HCT116 (cell line): ENCODE measurements at regions not wholly inside any gene's neighbourhood (a gene's known extent, or its start where the extent isn't known, plus 50 kb on each side); places are given as distances from the start of the nearest gene placed in this dataset.

Experiments used
- ATAC-seq: fragments of 200-7000 bp; cut with Tn5 transposase; 2 replicates; pipeline ENCODE4 v1.9.1; 2020; ENCODE audit warnings: mild to moderate bottlenecking, moderate library complexity
- BruUV-seq: library from RNA; stranded (reverse); fragments of 400-500 nt; replicated peaks from 2 replicates; lab custom pipeline; 2021; lab: Mats Ljungman, UMichigan
- CTCF ChIA-PET: fragments of 300-600 bp; sonication (Branson Sonifier 250); formaldehyde crosslinking; loops from one replicate; lab custom pipeline; 2021; ENCODE audit warnings: antibody characterized with exemption; lab: Charles Lee
- POLR2A ChIA-PET: fragments of 300-600, 350-600 bp; sonication (Branson Sonifier 250); formaldehyde crosslinking; loops from one replicate; lab custom pipeline; 2021; ENCODE audit warnings: antibody characterized with exemption; lab: Charles Lee
- RAD21 ChIA-PET, 2 experiments: fragments of 300-600 bp; sonication (Branson Sonifier 250); formaldehyde crosslinking; loops; one replicate each; lab custom pipeline; 2023; ENCODE audit warnings: low total read pairs in 2 of 2; ENCODE audit not compliant: uncharacterized antibody in 2 of 2, unreplicated experiment in 2 of 2, low non-redundant PET in 1 of 2; lab: Charles Lee
- DNase-seq: peaks from one replicate; pipeline ENCODE4 v3.0.0-alpha.2; 2010; ENCODE audit warnings: low read depth, low spot score
- H2AFZ ChIP-seq: fragments of 200-600 bp; shearing (Covaris generic), sonication (generic); 2 replicates; pipeline ENCODE4 v1.6.1; 2017; ENCODE audit warnings: low read depth, mixed run types, mixed read lengths, antibody characterized with exemption, low read length; ENCODE audit not compliant: poor library complexity, severe bottlenecking
- H3K27ac ChIP-seq: 2 replicates; pipeline ENCODE4 v1.5.1; 2012; ENCODE audit warnings: low read depth, low read length
- H3K27me3 ChIP-seq: fragments of 200-600 bp; sonication (generic); 2 replicates; pipeline ENCODE4 v1.6.1; 2016; ENCODE audit warnings: mixed run types, low read length, mixed read lengths; ENCODE audit not compliant: insufficient read depth
- H3K36me3 ChIP-seq, 2 experiments: fragments of 200-500 bp in 1 of 2; fragments of 200-600 bp in 1 of 2; sonication (Bioruptor generic) in 1 of 2; sonication (generic) in 1 of 2; 2 replicates each; pipeline versions ENCODE4 v1.5.1 to v1.6.1; 2014 to 2016; ENCODE audit warnings: low read length in 2 of 2, inconsistent platforms in 1 of 2, mixed read lengths in 1 of 2, mixed run types in 1 of 2; ENCODE audit not compliant: insufficient read depth in 2 of 2, control insufficient read depth in 1 of 2
- H3K4me1 ChIP-seq, 2 experiments: fragments of 200-600 bp in 1 of 2; sonication (generic) in 1 of 2; 2 replicates each; pipeline versions ENCODE4 v1.5.1 to v1.6.1; 2012 to 2017; ENCODE audit warnings: low read length in 2 of 2, inconsistent platforms in 1 of 2, mild to moderate bottlenecking in 1 of 2, mixed read lengths in 1 of 2, mixed run types in 1 of 2, moderate library complexity in 1 of 2; ENCODE audit not compliant: insufficient read depth in 2 of 2, control insufficient read depth in 1 of 2
- H3K4me2 ChIP-seq: fragments of 200-600 bp; sonication (generic); 2 replicates; pipeline ENCODE4 v1.6.1; 2017; ENCODE audit warnings: mixed run types, low read length, mixed read lengths
- H3K4me3 ChIP-seq, 2 experiments: fragments of 200-600 bp in 1 of 2; sonication (generic) in 1 of 2; replicated peaks in 1 of 2; 2 replicates each; pipeline ENCODE4 v1.5.1; 2011 to 2016; ENCODE audit warnings: low read length in 2 of 2, control low read depth in 1 of 2, low read depth in 1 of 2, mild to moderate bottlenecking in 1 of 2, mixed read lengths in 1 of 2, mixed run types in 1 of 2
- H3K79me2 ChIP-seq: fragments of 200-600 bp; sonication (generic); 2 replicates; pipeline ENCODE4 v1.6.1; 2017; ENCODE audit warnings: mild to moderate bottlenecking, mixed run types, low read length, moderate library complexity, mixed read lengths; ENCODE audit not compliant: insufficient read depth
- H3K9ac ChIP-seq: fragments of 200-600 bp; sonication (generic); 2 replicates; pipeline ENCODE4 v1.6.1; 2016; ENCODE audit warnings: low read length, mixed read lengths
- H3K9me2 ChIP-seq: fragments of 200-600 bp; sonication (generic), shearing (Covaris generic); 2 replicates; pipeline ENCODE4 v1.6.1; 2017; ENCODE audit warnings: mixed run types, mild to moderate bottlenecking, moderate library complexity; ENCODE audit not compliant: insufficient read depth
- H3K9me3 ChIP-seq, 2 experiments: fragments of 200-500 bp in 1 of 2; fragments of 200-600 bp in 1 of 2; sonication (Bioruptor generic) in 1 of 2; sonication (generic) in 1 of 2; 2 replicates each; pipeline ENCODE4 v1.6.1; 2014 to 2017; ENCODE audit warnings: low read length in 2 of 2, mixed read lengths in 2 of 2, inconsistent platforms in 1 of 2, low read depth in 1 of 2, mild to moderate bottlenecking in 1 of 2, mixed run types in 1 of 2, moderate library complexity in 1 of 2; ENCODE audit not compliant: control insufficient read depth in 1 of 2, insufficient read depth in 1 of 2
- H4K20me1 ChIP-seq: fragments of 200-600 bp; sonication (generic), shearing (Covaris generic); 2 replicates; pipeline ENCODE4 v1.6.1; 2017; ENCODE audit warnings: mixed run types, mild to moderate bottlenecking, moderate library complexity; ENCODE audit not compliant: insufficient read depth
- CEBPB ChIP-seq: IDR thresholded peaks from 2 replicates; pipeline ENCODE4 v1.6.1; 2012; ENCODE audit warnings: low read depth
- EGR1 ChIP-seq: IDR thresholded peaks from 2 replicates; pipeline ENCODE4 v1.6.1; 2012; ENCODE audit warnings: low read depth
- ELF1 ChIP-seq: IDR thresholded peaks from 2 replicates; pipeline ENCODE4 v1.6.1; 2012; ENCODE audit warnings: low read depth, borderline replicate concordance
- EZH2 ChIP-seq: fragments of 200-600 bp; sonication (generic); IDR thresholded peaks from 2 replicates; pipeline ENCODE4 v1.6.1; 2017; ENCODE audit warnings: antibody characterized with exemption, mixed run types
- EZH2phosphoT487 ChIP-seq: fragments of 200-600 bp; IDR thresholded peaks from 2 replicates; pipeline ENCODE4 v1.6.1; 2018; ENCODE audit warnings: antibody characterized with exemption, borderline replicate concordance
- FOSL1 ChIP-seq: IDR thresholded peaks from 2 replicates; pipeline ENCODE4 v1.6.1; 2012; ENCODE audit warnings: low read depth
- MAX ChIP-seq: IDR thresholded peaks from 2 replicates; pipeline ENCODE4 v1.6.1; 2012
- POLR2AphosphoS5 ChIP-seq: IDR thresholded peaks from 2 replicates; pipeline ENCODE4 v1.6.1; 2011; ENCODE audit warnings: mild to moderate bottlenecking, low read depth, low read length, moderate library complexity
- REST ChIP-seq: IDR thresholded peaks from 2 replicates; pipeline ENCODE4 v1.6.1; 2012; ENCODE audit warnings: low read depth
- SIN3A ChIP-seq: IDR thresholded peaks from 2 replicates; pipeline ENCODE4 v1.6.1; 2012; ENCODE audit warnings: low read depth
- SP1 ChIP-seq: IDR thresholded peaks from 2 replicates; pipeline ENCODE4 v1.6.1; 2012; ENCODE audit warnings: low read depth
- intact Hi-C: fragments of 100-400 bp; cut with micrococcal nuclease; formaldehyde crosslinking; loops from 2 replicates; pipeline ENCODE4 v1.10.0; 2022
- TF ChIP-seq, protein P1 (sequence below), 3 experiments: fragments of 200-600 bp in 1 of 3; sonication (generic) in 1 of 3; IDR thresholded peaks in 2 of 3; conservative IDR thresholded peaks in 1 of 3; 2 replicates each; pipeline ENCODE4 v1.5.1; 2012 to 2017; ENCODE audit warnings: low read depth in 2 of 3, low read length in 2 of 3, antibody characterized with exemption in 1 of 3, borderline replicate concordance in 1 of 3, control low read depth in 1 of 3, mild to moderate bottlenecking in 1 of 3, mixed read lengths in 1 of 3, mixed run types in 1 of 3, moderate library complexity in 1 of 3; ENCODE audit not compliant: insufficient read depth in 1 of 3
- TF ChIP-seq, protein P2 (sequence below): IDR thresholded peaks from 2 replicates; pipeline ENCODE4 v1.6.1; 2011; ENCODE audit warnings: mild to moderate bottlenecking, low read length, moderate library complexity; ENCODE audit not compliant: insufficient replicate concordance; ENCODE audit errors: extremely low read depth
- TF ChIP-seq, protein P3 (sequence below): IDR thresholded peaks from 2 replicates; pipeline ENCODE4 v1.6.1; 2012

DNA sequence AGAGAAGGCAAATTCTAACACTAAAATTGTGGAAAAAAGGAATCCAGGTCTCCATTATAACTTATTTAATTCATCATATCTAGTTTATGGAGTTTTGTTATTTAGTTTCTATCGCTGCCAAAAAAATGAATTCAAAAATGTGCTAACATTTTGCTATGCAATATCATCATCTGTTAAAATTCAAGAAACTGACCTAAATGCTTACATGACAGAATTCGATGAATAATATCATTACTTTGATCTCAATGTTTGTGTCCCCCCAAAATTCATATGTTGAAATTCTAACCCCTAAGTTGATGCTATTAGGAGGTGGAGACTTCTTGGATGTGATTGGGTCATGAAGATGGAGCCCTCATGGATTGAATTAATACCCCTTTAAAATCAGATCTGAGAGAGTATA, 775.0 kb downstream of the PCDH17 start:
- BruUV-seq: no TSS peak
- H3K9me3 ChIP-seq: peaks cover 15 to 19% of the 10 kb centered on the region in 2 experiments; a peak in 2 of 4 replicates
- H3K4me3 ChIP-seq: no peak overlapping the region
- ChIA-PET RAD21 (no interaction called here), POLR2A (no interaction called here), CTCF (no interaction called here)
- no peaks in the 10 kb centered on the region for H3K36me3 ChIP-seq
- no peaks in the 10 kb centered on the region for H3K79me2 ChIP-seq
- H2AFZ ChIP-seq: no peak overlapping the region
- H3K4me1 ChIP-seq: no peaks in the 10 kb centered on the region
- no peaks in the 10 kb centered on the region for H4K20me1 ChIP-seq
- TF ChIP-seq POLR2AphosphoS5 (no peak), ELF1 (no peak)
- H3K4me2 ChIP-seq: no peak overlapping the region
- H3K27ac ChIP-seq: no peak overlapping the region
- H3K9me2 ChIP-seq: no peaks in the 10 kb centered on the region
- H3K9ac ChIP-seq: no peak overlapping the region
- no peak for DNase-seq
- intact Hi-C loops: no loop called here
- no peaks in the 10 kb centered on the region for H3K27me3 ChIP-seq
- no peak for ATAC-seq

GRCh38 chr13:58429917-58430316, 798.4 kb downstream of the PCDH17 start:
- H3K9ac ChIP-seq: no peak overlapping the region
- TF ChIP-seq MAX (no peak), SIN3A (no peak), FOSL1 (no peak), CEBPB (no peak), EZH2 (no peak), REST (no peak), SP1 (no peak), EGR1 (no peak), EZH2phosphoT487 (no peak)
- TF ChIP-seq, protein P1, sequence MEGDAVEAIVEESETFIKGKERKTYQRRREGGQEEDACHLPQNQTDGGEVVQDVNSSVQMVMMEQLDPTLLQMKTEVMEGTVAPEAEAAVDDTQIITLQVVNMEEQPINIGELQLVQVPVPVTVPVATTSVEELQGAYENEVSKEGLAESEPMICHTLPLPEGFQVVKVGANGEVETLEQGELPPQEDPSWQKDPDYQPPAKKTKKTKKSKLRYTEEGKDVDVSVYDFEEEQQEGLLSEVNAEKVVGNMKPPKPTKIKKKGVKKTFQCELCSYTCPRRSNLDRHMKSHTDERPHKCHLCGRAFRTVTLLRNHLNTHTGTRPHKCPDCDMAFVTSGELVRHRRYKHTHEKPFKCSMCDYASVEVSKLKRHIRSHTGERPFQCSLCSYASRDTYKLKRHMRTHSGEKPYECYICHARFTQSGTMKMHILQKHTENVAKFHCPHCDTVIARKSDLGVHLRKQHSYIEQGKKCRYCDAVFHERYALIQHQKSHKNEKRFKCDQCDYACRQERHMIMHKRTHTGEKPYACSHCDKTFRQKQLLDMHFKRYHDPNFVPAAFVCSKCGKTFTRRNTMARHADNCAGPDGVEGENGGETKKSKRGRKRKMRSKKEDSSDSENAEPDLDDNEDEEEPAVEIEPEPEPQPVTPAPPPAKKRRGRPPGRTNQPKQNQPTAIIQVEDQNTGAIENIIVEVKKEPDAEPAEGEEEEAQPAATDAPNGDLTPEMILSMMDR (IDR thresholded peaks at IDR 0.05 in 2 of 3, conservative IDR thresholded peaks at IDR 0.05 in 1 of 3; ENCODE audit: borderline replicate concordance in 1 of 3, insufficient read depth in 1 of 3, low read depth in 2 of 3, low read length in 2 of 3): no peak
- TF ChIP-seq, protein P2, sequence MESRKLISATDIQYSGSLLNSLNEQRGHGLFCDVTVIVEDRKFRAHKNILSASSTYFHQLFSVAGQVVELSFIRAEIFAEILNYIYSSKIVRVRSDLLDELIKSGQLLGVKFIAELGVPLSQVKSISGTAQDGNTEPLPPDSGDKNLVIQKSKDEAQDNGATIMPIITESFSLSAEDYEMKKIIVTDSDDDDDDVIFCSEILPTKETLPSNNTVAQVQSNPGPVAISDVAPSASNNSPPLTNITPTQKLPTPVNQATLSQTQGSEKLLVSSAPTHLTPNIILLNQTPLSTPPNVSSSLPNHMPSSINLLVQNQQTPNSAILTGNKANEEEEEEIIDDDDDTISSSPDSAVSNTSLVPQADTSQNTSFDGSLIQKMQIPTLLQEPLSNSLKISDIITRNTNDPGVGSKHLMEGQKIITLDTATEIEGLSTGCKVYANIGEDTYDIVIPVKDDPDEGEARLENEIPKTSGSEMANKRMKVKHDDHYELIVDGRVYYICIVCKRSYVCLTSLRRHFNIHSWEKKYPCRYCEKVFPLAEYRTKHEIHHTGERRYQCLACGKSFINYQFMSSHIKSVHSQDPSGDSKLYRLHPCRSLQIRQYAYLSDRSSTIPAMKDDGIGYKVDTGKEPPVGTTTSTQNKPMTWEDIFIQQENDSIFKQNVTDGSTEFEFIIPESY: no peak
- TF ChIP-seq, protein P3, sequence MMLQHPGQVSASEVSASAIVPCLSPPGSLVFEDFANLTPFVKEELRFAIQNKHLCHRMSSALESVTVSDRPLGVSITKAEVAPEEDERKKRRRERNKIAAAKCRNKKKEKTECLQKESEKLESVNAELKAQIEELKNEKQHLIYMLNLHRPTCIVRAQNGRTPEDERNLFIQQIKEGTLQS: no peak

More at GRCh38 chr13:58429917-58430316, 798.4 kb downstream of the PCDH17 start:
- no peaks in the 10 kb centered on the region for H3K79me2 ChIP-seq
- DNase-seq (no peak), ATAC-seq (no peak)
- intact Hi-C loops: no loop called here
- ChIA-PET CTCF (no interaction called here), RAD21 (no interaction called here), POLR2A (no interaction called here)
- peaks cover 25% of the 10 kb centered on the region in 2 experiments; a peak in 3 of 4 replicates for H3K9me3 ChIP-seq
- no peaks in the 10 kb centered on the region for H4K20me1 ChIP-seq
- BruUV-seq: no TSS peak
- no peak overlapping the region for H3K27ac ChIP-seq
- no peaks in the 10 kb centered on the region for H3K9me2 ChIP-seq
- H3K4me3 ChIP-seq: no peak overlapping the region
- H3K4me1 ChIP-seq: no peaks in the 10 kb centered on the region
- H3K27me3 ChIP-seq: no peaks in the 10 kb centered on the region
- H3K4me2 ChIP-seq: no peak overlapping the region
- no peak overlapping the region for H2AFZ ChIP-seq
- no peaks in the 10 kb centered on the region for H3K36me3 ChIP-seq
